ENCODE measurements at regions not wholly inside any gene's neighbourhood (a gene's known extent, or its start where the extent isn't known, plus 50 kb on each side); places are given as distances from the start of the nearest gene placed in this dataset.

DNA sequence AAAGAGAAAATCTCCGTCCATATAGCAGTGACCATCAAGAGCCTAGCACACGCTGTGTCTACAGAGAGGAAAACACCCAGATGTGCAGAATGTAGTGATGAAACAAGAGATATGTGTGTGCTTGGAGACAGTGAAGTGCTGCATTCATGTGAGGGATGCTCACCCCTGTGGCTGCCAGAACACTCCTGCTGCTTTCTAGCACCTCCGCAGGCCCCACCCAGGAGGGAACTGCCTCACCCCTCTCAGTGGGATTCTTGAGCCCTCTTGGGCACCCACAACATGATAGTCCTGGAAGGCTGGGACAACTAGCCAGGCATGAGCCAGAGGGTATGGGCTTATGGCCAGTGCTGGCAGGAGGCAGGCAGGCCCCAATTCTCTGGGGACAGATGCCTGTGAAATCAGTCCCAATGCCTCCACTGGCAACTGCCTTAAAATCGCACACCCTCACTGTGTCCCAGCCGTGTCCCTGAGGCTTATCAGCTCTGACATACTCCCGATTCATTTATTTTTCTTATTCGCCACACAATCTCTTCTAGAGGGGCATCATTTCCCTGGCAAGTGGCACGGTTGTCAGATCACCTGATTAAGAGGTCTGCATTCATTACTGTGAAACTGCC lies 73.2 kb upstream of the FSTL4 start:
- H3K36me3 Mint-ChIP-seq: no peaks in the 10 kb centered on the region
- no peak for DNase-seq (ENCODE audit: low spot score in 2 of 2, unreplicated experiment in 2 of 2)
- peaks cover 67% of the 10 kb centered on the region for H3K27me3 Mint-ChIP-seq (ENCODE audit: low read depth)
- H3K4me3 Mint-ChIP-seq: no peak overlapping the region
- TF ChIP-seq, protein P1, sequence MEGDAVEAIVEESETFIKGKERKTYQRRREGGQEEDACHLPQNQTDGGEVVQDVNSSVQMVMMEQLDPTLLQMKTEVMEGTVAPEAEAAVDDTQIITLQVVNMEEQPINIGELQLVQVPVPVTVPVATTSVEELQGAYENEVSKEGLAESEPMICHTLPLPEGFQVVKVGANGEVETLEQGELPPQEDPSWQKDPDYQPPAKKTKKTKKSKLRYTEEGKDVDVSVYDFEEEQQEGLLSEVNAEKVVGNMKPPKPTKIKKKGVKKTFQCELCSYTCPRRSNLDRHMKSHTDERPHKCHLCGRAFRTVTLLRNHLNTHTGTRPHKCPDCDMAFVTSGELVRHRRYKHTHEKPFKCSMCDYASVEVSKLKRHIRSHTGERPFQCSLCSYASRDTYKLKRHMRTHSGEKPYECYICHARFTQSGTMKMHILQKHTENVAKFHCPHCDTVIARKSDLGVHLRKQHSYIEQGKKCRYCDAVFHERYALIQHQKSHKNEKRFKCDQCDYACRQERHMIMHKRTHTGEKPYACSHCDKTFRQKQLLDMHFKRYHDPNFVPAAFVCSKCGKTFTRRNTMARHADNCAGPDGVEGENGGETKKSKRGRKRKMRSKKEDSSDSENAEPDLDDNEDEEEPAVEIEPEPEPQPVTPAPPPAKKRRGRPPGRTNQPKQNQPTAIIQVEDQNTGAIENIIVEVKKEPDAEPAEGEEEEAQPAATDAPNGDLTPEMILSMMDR (IDR thresholded peaks at IDR 0.05; ENCODE audit: unreplicated experiment): no peak
- no peaks in the 10 kb centered on the region for H3K4me1 Mint-ChIP-seq
- no peaks in the 10 kb centered on the region for H3K9me3 Mint-ChIP-seq
- no peak overlapping the region for H3K27ac Mint-ChIP-seq

DNA sequence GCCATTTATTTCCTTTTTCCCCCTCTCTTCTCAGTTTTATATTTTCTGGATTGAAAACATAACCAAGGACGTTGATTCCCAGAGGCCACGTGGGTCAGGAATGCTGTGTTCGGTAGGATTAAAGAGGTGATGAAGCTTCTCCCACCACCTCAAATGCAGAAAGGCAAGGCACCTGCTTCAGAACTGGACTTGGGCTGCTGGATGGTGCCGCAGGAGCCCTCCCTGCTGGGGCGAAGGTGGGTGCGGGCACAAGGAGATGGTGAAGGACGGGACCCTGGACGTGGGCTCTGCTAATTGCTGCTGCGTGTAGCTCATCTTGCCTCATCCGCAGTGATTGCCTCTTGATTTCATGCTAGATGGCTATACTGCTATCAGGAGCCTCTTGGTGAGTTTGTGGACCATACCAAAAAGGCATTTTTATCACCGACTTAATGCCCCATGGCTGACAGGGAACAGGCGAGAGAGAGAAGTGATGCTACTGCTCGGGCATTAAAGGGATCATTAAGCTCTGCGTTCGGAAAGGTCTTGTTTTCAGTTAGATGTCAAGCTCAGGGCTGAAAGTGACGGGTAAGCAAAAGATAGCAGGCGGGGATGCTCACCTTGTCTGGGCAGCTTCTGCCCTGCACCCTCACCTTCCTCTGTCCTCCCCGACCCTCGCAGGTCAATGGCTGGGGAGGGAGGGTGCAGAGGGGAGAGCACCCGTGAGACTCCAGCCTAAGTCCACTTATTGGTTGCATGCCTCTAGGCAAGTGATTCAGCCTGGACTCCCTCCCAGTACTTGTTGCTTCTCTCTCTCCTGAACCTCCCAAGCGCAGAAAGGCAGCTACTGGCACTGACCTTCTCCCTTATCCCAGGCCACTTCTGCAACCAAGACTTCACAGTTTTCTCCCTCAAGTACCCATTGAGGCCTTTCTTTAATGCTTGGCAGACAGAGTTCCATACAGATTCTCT lies 71.6 kb upstream of the FSTL4 start:
- TF ChIP-seq, protein P1 (IDR thresholded peaks at IDR 0.05; ENCODE audit: unreplicated experiment): no peak
- Mint-ChIP-seq H3K27me3 (ENCODE audit: low read depth) (peaks cover 60% of the 10 kb centered on the region), H3K4me3 (no peak overlapping the region), H3K36me3 (no peaks in the 10 kb centered on the region), H3K27ac (no peak overlapping the region), H3K4me1 (no peaks in the 10 kb centered on the region), H3K9me3 (no peaks in the 10 kb centered on the region)
- DNase-seq (ENCODE audit: low spot score in 2 of 2, unreplicated experiment in 2 of 2): no peak

DNA sequence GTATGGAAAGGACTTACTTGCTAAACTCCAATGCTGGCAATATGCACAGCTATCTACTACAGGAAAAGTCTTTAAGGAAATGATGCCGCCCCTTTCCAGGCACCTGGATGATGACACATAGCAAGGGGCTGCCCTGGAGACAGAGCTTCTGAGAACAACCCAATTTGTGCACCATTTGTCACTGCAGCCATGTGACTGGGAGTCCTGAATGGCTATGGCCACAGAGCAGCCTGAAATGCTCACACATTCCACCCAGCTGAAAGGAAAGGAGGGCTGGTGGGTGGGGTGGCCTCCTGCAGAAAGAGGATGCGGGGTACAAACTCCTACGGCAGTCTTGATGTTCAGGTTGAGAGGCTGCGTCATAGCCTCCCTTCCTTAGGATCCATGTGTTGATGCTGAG lies 70.1 kb upstream of the FSTL4 start:
- Mint-ChIP-seq H3K9me3 (no peaks in the 10 kb centered on the region), H3K4me3 (no peak overlapping the region), H3K4me1 (no peaks in the 10 kb centered on the region), H3K27ac (no peak overlapping the region), H3K36me3 (no peaks in the 10 kb centered on the region), H3K27me3 (ENCODE audit: low read depth) (peaks cover 52% of the 10 kb centered on the region)
- TF ChIP-seq, protein P1 (IDR thresholded peaks at IDR 0.05; ENCODE audit: unreplicated experiment): no peak
- DNase-seq (ENCODE audit: low spot score in 2 of 2, unreplicated experiment in 2 of 2): no peak

DNA sequence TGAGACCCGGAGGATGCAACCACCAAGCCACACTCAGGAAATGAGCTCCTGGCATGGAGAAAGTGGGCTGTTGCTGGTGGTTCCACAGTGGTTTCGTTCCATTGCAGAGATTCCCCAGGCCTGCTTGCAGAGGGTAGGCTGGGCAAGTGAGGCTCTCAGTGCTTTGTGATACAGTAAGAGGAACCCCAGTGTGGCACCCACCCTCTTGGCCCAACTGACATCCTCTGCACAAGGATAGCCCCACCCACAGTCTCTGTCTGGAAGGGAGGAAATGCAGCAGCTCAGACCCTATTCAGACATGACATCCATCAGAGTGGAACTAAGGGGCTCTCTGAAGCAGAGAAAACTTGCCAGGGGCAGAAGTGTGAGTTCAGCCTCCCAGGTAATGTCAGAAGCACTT lies 69.6 kb upstream of the FSTL4 start:
- no peaks in the 10 kb centered on the region for H3K36me3 Mint-ChIP-seq
- H3K4me1 Mint-ChIP-seq: no peaks in the 10 kb centered on the region
- peaks cover 47% of the 10 kb centered on the region for H3K27me3 Mint-ChIP-seq (ENCODE audit: low read depth)
- no peaks in the 10 kb centered on the region for H3K9me3 Mint-ChIP-seq
- DNase-seq (ENCODE audit: low spot score in 2 of 2, unreplicated experiment in 2 of 2): no peak
- H3K27ac Mint-ChIP-seq: no peak overlapping the region
- no peak overlapping the region for H3K4me3 Mint-ChIP-seq
- TF ChIP-seq, protein P1 (IDR thresholded peaks at IDR 0.05; ENCODE audit: unreplicated experiment): no peak

DNA sequence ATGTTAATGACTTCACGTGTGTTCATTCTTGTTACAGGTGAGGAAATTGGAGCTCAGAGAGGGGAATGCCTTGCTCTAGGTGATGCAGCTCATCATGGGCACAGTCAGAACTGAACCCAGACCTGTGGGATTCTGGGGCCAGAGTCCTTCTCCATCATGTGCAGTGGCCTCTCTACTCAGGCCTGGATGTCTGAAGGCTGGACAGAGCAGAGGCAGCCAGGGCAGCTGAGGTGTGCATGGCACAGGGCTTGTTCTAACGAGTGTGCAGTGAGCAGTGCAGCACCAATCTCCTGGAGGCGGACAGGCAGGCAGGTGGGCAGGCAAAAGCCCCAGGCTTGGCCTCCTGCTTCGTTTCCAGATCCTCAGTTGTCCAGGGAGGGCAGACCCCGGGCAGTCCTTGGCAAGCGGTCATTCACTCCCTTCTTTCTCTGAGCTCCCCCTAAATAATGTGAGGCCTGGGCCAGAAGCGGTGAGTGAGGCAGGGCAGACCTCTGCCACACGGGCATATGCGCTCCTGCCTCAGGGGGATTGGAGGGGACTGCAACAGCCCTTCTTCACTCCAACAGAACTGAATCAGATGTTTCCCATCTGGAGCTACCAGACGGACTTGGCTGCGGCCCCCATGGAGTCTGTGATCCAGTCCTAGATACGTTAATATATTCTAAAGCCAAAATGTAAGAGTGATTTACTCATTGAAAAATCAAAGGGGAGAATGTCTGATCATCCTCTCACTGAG lies 68.7 kb upstream of the FSTL4 start:
- no peaks in the 10 kb centered on the region for H3K9me3 Mint-ChIP-seq
- H3K27ac Mint-ChIP-seq: no peak overlapping the region
- no peak overlapping the region for H3K4me3 Mint-ChIP-seq
- H3K27me3 Mint-ChIP-seq (ENCODE audit: low read depth): peaks cover 42% of the 10 kb centered on the region
- DNase-seq (ENCODE audit: low spot score in 2 of 2, unreplicated experiment in 2 of 2): no peak
- no peaks in the 10 kb centered on the region for H3K36me3 Mint-ChIP-seq
- H3K4me1 Mint-ChIP-seq: no peaks in the 10 kb centered on the region
- TF ChIP-seq, protein P1 (IDR thresholded peaks at IDR 0.05; ENCODE audit: unreplicated experiment): no peak

Measured in mesothelial cell of epicardium (in vitro differentiated cells).